ENCODE measurements at regions not wholly inside any gene's neighbourhood (a gene's known extent, or its start where the extent isn't known, plus 50 kb on each side); places are given as distances from the start of the nearest gene placed in this dataset.

GRCh38 chr20:59376998-59377397, 76.6 kb downstream of the EDN3 start:
- TF ChIP-seq POLR2A (IDR thresholded peaks at IDR 0.05; ENCODE audit: low read depth, low read length) (no peak), POLR2AphosphoS5 (IDR thresholded peaks at IDR 0.05; ENCODE audit: insufficient read depth, low read depth, low read length) (no peak), EZH2 (IDR thresholded peaks at IDR 0.05; ENCODE audit: borderline replicate concordance, low read depth, low read length, severe bottlenecking) (no peak), CTCF (IDR thresholded peaks at IDR 0.05; ENCODE audit: extremely low read depth in 1 of 2, insufficient read depth in 1 of 2, low read depth in 1 of 2, low read length in 2 of 2) (no peak), JUN (IDR thresholded peaks at IDR 0.05; ENCODE audit: borderline replicate concordance, insufficient read depth, insufficient read length, low read depth) (no peak), MYC (IDR thresholded peaks at IDR 0.05; ENCODE audit: low read depth, low read length) (no peak), MAX (IDR thresholded peaks at IDR 0.05; ENCODE audit: insufficient read depth, insufficient read length) (no peak), FOS (IDR thresholded peaks at IDR 0.05; ENCODE audit: borderline replicate concordance, insufficient read depth, low read length) (no peak)

All from endothelial cell of umbilical vein (primary cell).